GM21526 (cell line): ENCODE measurements at regions not wholly inside any gene's neighbourhood (a gene's known extent, or its start where the extent isn't known, plus 50 kb on each side); places are given as distances from the start of the nearest gene placed in this dataset.
"Not testable (repeated sequence)": the region's sequence is repeated elsewhere in the genome, so short reads cannot be mapped to it uniquely, and the experiment has no call there.

Source experiments
- ATAC-seq: cut with Tn5 transposase; IDR thresholded peaks from one replicate; pipeline ENCODE4 v1.9.1; 2021; ENCODE audit warnings: moderate library complexity; ENCODE audit not compliant: unreplicated experiment, low FRiP score

DNA sequence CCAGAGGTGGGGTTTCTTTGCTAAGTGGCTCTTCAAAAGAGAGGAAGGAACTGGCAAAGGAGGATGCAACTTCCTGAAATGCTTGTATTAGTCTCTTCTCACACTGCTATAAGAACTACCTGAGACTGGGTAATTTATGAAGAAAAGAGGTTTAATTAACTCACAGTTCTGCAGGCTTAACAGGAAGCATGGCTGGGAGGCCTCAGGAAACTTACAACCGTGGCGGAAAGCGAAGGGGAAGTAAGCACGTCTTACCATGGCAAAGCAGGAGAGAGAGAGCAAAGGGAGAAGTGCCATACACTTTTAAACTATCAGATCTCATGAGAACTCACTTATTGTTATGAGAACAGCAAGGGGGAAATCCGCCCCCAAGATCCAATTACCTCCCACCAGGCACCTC is 505.7 kb downstream of the ZNF674 start:
- no peak for ATAC-seq

GRCh38 chrX:46036508-46036907 is 508.7 kb downstream of the ZNF674 start:
- ATAC-seq, result no peak

GRCh38 chrX:46034868-46035267 is 510.4 kb downstream of the ZNF674 start:
- no peak for ATAC-seq

GRCh38 chrX:46029777-46030176 is 515.4 kb downstream of the ZNF674 start:
- no peak for ATAC-seq

GRCh38 chrX:46016296-46016695 is 528.9 kb downstream of the ZNF674 start:
- ATAC-seq, result no peak

DNA sequence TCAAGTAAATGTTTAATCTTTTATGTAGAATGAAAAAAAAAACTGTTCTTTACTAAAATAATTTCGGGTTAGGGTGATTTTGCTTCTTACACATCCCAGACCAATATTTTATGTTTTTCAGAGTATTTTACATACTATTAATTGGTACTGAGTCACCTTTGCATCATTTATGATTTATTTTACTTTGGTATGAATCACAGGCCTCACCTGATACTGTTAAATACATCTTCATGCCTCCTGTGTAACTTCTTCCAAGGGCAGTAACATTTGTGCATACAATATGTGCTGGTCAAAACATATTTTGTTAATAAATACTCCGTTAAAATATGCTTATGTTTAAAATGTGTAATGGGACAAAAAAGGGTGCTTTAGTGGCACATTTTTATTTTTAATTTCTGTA is 529.6 kb downstream of the ZNF674 start:
- ATAC-seq, result no peak

DNA sequence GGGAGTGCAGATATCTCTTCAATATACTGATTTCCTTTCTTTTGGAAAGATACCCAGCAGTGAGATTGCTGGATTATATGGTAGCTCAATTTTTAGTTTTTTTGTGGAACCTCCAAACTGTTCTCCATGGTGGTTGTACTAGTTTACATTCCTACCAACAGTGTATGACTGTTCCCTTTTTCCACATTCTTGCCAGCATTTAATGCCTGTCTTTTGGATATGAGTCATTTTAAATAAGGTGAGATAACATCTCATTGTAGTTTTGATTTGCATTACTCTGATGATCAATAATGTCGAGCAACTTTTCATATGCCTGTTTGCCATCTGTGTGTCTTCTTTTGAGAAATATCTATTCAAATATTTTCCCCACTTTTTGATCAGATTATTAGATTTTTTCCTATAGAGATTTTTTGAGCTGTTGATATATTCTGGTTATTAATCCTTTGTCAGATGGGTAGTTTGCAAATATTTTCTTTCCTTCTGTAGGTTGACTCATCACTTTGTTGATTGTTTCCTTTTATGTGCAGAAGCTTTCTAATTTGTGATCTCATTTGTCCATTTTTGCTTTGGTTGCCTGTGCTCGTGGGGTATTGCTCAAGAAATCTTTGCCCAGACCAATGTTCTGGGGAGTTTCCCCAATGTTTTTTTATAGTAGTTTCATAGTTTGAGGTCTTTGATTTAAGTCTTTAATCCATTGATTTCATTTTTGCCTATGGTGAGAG is 552.7 kb downstream of the ZNF674 start:
- ATAC-seq, result no peak

DNA sequence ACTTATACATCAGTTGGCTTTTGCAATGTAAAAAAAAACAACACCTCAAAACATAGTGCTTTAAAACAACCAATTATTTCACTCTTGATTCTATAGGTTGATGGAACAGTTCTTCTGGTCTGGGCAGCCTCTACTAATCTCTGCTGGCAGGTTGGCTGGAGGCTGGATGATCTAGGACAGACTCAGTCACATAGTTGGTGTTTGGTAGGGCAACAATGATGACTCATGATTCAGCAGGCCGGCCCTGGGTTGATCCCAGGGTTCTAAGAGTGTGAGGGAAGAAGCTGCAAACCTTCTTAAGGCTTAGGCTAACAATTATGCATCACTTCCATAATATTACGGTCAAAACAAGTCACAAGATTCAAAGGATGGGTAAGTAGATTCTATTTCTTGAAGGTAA is 558.2 kb downstream of the ZNF674 start:
- no peak for ATAC-seq

DNA sequence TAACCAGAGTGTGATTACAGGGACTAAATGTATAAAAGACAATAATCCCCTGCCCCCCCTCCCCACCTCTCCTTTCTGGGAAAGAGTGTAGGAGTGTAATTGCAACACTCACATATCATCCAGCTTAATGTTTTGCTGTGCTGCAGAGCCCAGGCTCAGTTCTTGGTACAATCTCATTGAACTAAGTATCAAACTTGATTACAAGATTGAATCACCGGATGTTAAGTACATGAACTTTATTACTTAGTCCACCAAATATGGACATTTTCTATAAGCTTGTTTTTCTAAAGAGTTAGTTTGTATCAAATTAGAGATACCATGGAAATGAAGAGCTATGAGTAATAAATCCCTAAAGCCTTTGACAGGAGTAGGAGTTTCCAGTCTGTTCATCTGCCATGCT is 559.1 kb downstream of the ZNF674 start:
- ATAC-seq, result no peak

DNA sequence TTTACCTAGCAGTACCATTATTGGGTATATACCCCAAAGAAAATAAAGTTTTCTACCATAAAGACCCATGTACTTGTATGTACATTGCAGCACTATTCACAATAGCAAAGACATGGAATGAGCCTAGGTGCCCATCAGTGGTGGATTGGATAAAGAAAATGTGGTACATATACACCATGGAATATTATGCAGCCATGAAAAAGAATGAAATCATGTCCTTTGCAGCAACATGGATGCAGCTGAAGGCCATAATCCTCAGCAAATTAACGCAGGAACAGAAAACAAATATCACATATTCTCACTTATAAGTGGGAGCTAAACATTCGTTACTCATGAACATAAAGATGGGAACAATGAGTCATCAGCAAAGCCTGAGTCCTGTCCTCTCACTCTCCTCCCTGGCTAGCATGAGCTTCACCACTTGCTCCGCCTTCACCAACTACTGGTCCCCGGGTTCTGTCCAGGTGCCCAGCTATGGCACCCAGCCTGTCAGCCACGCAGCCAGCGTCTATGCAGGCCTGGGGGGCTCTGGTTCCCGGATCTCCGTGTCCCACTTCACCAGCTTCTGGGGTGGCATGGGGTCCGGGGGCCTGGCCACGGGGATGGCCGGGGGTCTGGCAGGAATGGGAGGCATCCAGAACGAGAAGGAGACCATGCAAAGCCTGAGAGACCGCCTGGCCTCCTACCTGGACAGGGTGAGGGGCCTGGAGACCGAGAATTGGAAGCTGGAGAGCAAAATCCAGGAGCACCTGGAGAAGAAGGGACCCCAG is 562.1 kb downstream of the ZNF674 start:
- ATAC-seq, result not testable (repeated sequence)

- no peak for ATAC-seq
Observed at GRCh38 chrX:45980726-45981125, 564.5 kb downstream of the ZNF674 start.

GRCh38 chrX:45975633-45976032 is 569.6 kb downstream of the ZNF674 start:
- no peak for ATAC-seq

GRCh38 chrX:45972636-45973035 is 572.6 kb downstream of the ZNF674 start:
- ATAC-seq, result no peak

GRCh38 chrX:45959567-45959966 is 585.7 kb downstream of the ZNF674 start:
- no peak for ATAC-seq

DNA sequence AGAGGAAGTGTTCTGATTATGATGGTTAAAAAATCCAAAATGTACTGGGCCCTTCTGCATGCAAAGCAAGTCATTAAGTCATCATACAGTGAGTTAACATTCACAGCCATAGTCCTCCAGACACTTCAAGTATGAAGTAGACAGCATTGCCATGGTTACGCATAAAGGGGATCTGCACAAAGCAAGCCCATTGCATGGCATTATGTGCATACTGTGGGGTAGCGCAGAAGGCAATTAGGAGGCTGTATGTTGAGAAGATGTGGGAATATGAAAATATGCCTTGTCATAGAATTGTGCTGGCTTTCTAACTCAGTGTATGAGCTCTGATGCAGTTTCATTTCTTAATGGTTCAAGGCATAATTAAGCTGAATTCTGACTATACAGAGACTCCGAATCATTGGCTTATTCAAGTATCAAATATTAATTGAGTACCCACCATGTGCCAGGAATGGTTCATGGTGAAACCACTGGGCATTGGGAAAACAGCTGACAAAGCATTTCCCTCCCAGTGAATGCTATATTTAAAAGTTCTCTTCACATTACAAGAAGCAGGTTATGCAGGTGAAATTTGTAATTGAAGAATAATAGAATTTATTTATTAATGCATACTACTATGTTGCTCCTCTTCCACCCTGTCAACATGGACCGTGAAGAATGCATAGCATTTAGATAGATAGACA is 588.9 kb downstream of the ZNF674 start:
- ATAC-seq, result no peak

GRCh38 chrX:45955661-45956060 is 589.6 kb downstream of the ZNF674 start:
- no peak for ATAC-seq

GRCh38 chrX:45954026-45954425 is 591.2 kb downstream of the ZNF674 start:
- ATAC-seq, result no peak

- ATAC-seq, result no peak
Observed at GRCh38 chrX:45952030-45952429, 593.2 kb downstream of the ZNF674 start.

DNA sequence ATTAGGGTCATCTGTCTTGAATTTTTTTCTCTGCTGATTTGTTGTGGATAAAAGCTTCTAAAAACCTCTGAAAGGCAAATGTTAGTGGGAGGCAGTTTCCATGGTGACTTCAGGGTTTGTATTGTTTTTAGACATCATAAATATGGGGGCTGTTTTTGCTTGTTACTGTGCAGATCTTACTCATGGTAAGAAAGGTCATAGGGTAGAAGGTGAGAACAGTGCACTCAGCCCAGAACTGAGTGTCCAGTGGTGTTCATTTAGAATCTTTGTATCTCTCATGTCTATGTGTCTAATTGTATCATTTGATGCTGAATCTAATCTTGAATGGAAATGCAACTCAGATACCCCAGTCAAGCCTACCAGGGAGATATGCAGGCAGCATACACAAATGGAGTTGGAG is 609.8 kb downstream of the ZNF674 start:
- no peak for ATAC-seq

GRCh38 chrX:45912316-45912715 is 632.9 kb downstream of the ZNF674 start:
- no peak for ATAC-seq

DNA sequence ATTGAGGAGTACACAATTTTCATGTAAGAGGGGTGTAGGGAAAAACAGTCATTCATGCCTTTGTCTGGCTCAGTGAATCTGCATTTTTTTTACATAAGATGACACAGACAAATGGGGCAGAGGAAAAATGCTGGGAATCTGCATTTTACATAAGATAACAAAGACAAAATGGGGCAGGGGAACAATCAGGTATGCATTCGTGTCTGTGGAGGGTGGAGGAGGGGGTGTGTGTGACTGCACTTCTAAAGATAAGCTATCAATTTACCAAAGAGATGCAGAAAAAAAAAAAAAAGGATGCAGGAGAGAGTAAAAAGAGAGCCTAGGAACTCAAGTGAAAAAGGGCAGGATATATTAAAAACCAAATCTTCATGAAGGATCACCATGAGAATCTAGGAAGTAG is 637.4 kb downstream of the ZNF674 start:
- ATAC-seq, result no peak

DNA sequence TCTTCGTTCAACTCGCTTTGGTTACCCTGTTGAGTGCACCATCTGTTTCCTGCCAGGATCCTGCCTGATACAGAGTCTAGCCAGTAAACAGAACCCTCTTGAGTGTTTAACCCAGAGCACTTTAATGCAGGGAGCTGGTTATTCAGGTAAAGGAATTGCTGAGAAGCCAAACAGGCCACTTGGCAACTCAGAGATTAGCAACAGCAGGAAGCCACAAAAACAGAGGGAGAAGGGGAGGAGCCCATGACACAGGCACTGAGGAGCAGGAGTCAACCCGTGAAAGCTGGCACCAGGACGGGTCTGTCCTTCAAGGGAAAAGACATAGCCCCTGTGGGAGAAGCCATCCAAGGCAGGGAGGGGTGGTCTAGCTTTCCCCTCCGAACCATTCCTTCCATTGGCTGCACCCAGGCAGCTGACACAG is 641.4 kb downstream of the ZNF674 start:
- no peak for ATAC-seq
